Neural cell (in vitro differentiated cells): ENCODE measurements at regions not wholly inside any gene's neighbourhood (a gene's known extent, or its start where the extent isn't known, plus 50 kb on each side); places are given as distances from the start of the nearest gene placed in this dataset.

ENCODE experiments used
- H2AFZ ChIP-seq: fragments of 200-600, 300-800 bp; sonication (generic), shearing (Covaris generic); 2 replicates; pipeline ENCODE4 v1.6.0; 2014; ENCODE audit warnings: low read depth, mild to moderate bottlenecking, antibody characterized with exemption, low read length, moderate library complexity
- H3F3A ChIP-seq: fragments of 200-600 bp; shearing (Covaris generic); 2 replicates; pipeline ENCODE4 v1.6.1; 2016; ENCODE audit warnings: mild to moderate bottlenecking, moderate library complexity, mixed read lengths, antibody characterized with exemption, low read length; ENCODE audit not compliant: insufficient read depth, poor library complexity, severe bottlenecking
- H3K27ac ChIP-seq: fragments of 200-600, 300-800 bp; sonication (generic), shearing (Covaris generic); 2 replicates; pipeline ENCODE4 v1.5.1; 2014; ENCODE audit warnings: mild to moderate bottlenecking, low read length, moderate library complexity
- H3K27me3 ChIP-seq: fragments of 300-800, 200-600 bp; sonication (generic), shearing (Covaris generic); 2 replicates; pipeline ENCODE4 v1.6.0; 2014; ENCODE audit warnings: mild to moderate bottlenecking, low read depth, low read length, moderate library complexity; ENCODE audit not compliant: insufficient read depth
- H3K36me3 ChIP-seq: fragments of 300-800, 200-600 bp; sonication (generic), shearing (Covaris generic); 2 replicates; pipeline ENCODE4 v1.5.1; 2014; ENCODE audit warnings: mild to moderate bottlenecking, antibody characterized with exemption, low read length, moderate library complexity; ENCODE audit not compliant: insufficient read depth
- H3K4me2 ChIP-seq: fragments of 300-800, 200-600 bp; sonication (generic), shearing (Covaris generic); 2 replicates; pipeline ENCODE4 v1.6.0; 2014; ENCODE audit warnings: mild to moderate bottlenecking, low read length
- H3K4me3 ChIP-seq: fragments of 300-800, 200-600 bp; sonication (generic), shearing (Covaris generic); 2 replicates; pipeline ENCODE4 v1.5.1; 2014; ENCODE audit warnings: mild to moderate bottlenecking, low read length, moderate library complexity
- H3K79me2 ChIP-seq: fragments of 200-600 bp; shearing (Covaris generic); replicated peaks from 2 replicates; pipeline ENCODE4 v1.6.0; 2014; ENCODE audit warnings: mild to moderate bottlenecking, low read length, moderate library complexity; ENCODE audit not compliant: insufficient read depth
- H3K9ac ChIP-seq: fragments of 300-800, 200-600 bp; sonication (generic), shearing (Covaris generic); 2 replicates; pipeline ENCODE4 v1.6.1; 2016; ENCODE audit warnings: mild to moderate bottlenecking, low read length, mixed read lengths
- H3K9me2 ChIP-seq: fragments of 200-600 bp; shearing (Covaris generic); 2 replicates; pipeline ENCODE4 v1.6.1; 2016; ENCODE audit warnings: mild to moderate bottlenecking, low read length, mixed read lengths; ENCODE audit not compliant: insufficient read depth
- H3K9me3 ChIP-seq: fragments of 200-600, 300-800 bp; sonication (generic), shearing (Covaris generic); 2 replicates; pipeline ENCODE4 v1.6.1; 2016; ENCODE audit warnings: mild to moderate bottlenecking, mixed run types, low read length, moderate library complexity, mixed read lengths
- H4K20me1 ChIP-seq: fragments of 200-600 bp; shearing (Covaris generic); 2 replicates; pipeline ENCODE4 v1.6.1; 2016; ENCODE audit warnings: mild to moderate bottlenecking, mixed run types; ENCODE audit not compliant: insufficient read depth
- EP300 ChIP-seq: fragments of 450-650 bp; conservative IDR thresholded peaks from 2 replicates; pipeline ENCODE4 v1.6.1; 2014; ENCODE audit warnings: antibody characterized with exemption, mild to moderate bottlenecking, moderate library complexity; ENCODE audit not compliant: poor library complexity, severe bottlenecking
- EZH2 ChIP-seq: fragments of 200-600, 300-800 bp; shearing (Covaris generic), sonication (generic); IDR thresholded peaks from 2 replicates; pipeline ENCODE4 v1.6.1; 2014; ENCODE audit warnings: antibody characterized with exemption, low read length, borderline replicate concordance, mild to moderate bottlenecking; ENCODE audit not compliant: insufficient read depth, poor library complexity, severe bottlenecking
- MXI1 ChIP-seq: fragments of 450-650 bp; conservative IDR thresholded peaks from 2 replicates; pipeline ENCODE4 v1.6.1; 2014; ENCODE audit warnings: antibody characterized with exemption, mild to moderate bottlenecking; ENCODE audit not compliant: poor library complexity, severe bottlenecking
- POLR2AphosphoS5 ChIP-seq: IDR thresholded peaks from 2 replicates; pipeline ENCODE4 v1.6.1; 2012
- RAD21 ChIP-seq: fragments of 450-650 bp; conservative IDR thresholded peaks from 2 replicates; pipeline ENCODE4 v1.6.1; 2014; ENCODE audit warnings: antibody characterized with exemption, mild to moderate bottlenecking, moderate library complexity
- SMC3 ChIP-seq: fragments of 450-650 bp; conservative IDR thresholded peaks from 2 replicates; pipeline ENCODE4 v1.6.1; 2014; ENCODE audit warnings: antibody characterized with exemption, mild to moderate bottlenecking, moderate library complexity; ENCODE audit not compliant: poor library complexity
- TAF1 ChIP-seq: IDR thresholded peaks from 2 replicates; pipeline ENCODE4 v1.6.1; 2012; ENCODE audit warnings: low read depth
- TF ChIP-seq, protein P1 (sequence below): IDR thresholded peaks from 2 replicates; pipeline ENCODE4 v1.6.1; 2012; ENCODE audit warnings: borderline replicate concordance
- TF ChIP-seq, protein P2 (sequence below): fragments of 450-650 bp; IDR thresholded peaks from 2 replicates; pipeline ENCODE4 v1.5.1; 2014; ENCODE audit warnings: antibody characterized with exemption, mild to moderate bottlenecking, moderate library complexity; ENCODE audit not compliant: poor library complexity, severe bottlenecking

DNA sequence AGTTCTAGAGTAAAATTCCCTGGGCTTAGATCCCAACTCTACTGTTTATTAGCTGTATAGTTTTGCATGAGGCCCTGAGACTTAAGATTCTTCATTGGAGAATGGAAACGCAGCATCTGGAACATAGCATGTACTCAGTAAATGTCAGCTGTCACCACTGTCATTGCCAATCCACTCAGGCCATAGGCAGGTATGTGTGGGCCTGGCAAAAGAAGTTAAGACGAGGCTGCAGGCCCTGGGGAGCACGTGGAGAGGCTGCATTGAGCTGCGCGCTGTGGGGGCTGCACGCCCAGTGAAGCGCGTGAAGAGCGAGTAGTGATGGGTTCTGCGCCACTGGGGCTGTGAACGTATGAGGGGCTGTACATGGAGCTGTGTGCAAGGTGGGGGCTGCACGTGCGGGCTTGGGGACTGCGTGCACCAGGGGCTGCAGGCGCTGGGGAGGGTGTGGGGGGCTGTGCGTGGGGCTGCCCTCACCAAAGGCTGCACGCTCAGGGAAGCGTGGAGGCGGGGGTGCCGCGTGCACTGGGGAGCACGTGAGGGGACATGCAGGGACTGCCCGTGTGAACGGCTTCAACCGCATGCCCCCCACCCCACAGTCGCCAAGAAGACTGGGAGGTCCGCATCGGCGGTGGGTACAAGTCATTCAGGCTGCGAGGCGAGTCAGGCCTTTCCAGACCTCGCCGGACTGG, 85.5 kb downstream of the PRR15 start:
- H3K27me3 ChIP-seq, result no peaks in the 10 kb centered on the region
- H3K9me3 ChIP-seq, result no peaks in the 10 kb centered on the region
- H3K4me3 ChIP-seq, result no peak overlapping the region
- H3F3A ChIP-seq, result no peaks in the 10 kb centered on the region
- no peak overlapping the region for H3K4me2 ChIP-seq
- no peaks in the 10 kb centered on the region for H3K79me2 ChIP-seq
- no peak for TF ChIP-seq POLR2AphosphoS5
- TF ChIP-seq, protein P1, sequence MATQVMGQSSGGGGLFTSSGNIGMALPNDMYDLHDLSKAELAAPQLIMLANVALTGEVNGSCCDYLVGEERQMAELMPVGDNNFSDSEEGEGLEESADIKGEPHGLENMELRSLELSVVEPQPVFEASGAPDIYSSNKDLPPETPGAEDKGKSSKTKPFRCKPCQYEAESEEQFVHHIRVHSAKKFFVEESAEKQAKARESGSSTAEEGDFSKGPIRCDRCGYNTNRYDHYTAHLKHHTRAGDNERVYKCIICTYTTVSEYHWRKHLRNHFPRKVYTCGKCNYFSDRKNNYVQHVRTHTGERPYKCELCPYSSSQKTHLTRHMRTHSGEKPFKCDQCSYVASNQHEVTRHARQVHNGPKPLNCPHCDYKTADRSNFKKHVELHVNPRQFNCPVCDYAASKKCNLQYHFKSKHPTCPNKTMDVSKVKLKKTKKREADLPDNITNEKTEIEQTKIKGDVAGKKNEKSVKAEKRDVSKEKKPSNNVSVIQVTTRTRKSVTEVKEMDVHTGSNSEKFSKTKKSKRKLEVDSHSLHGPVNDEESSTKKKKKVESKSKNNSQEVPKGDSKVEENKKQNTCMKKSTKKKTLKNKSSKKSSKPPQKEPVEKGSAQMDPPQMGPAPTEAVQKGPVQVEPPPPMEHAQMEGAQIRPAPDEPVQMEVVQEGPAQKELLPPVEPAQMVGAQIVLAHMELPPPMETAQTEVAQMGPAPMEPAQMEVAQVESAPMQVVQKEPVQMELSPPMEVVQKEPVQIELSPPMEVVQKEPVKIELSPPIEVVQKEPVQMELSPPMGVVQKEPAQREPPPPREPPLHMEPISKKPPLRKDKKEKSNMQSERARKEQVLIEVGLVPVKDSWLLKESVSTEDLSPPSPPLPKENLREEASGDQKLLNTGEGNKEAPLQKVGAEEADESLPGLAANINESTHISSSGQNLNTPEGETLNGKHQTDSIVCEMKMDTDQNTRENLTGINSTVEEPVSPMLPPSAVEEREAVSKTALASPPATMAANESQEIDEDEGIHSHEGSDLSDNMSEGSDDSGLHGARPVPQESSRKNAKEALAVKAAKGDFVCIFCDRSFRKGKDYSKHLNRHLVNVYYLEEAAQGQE, result no peak
- TF ChIP-seq EP300, result no peak
- no peak for TF ChIP-seq MXI1
- TF ChIP-seq, protein P2, sequence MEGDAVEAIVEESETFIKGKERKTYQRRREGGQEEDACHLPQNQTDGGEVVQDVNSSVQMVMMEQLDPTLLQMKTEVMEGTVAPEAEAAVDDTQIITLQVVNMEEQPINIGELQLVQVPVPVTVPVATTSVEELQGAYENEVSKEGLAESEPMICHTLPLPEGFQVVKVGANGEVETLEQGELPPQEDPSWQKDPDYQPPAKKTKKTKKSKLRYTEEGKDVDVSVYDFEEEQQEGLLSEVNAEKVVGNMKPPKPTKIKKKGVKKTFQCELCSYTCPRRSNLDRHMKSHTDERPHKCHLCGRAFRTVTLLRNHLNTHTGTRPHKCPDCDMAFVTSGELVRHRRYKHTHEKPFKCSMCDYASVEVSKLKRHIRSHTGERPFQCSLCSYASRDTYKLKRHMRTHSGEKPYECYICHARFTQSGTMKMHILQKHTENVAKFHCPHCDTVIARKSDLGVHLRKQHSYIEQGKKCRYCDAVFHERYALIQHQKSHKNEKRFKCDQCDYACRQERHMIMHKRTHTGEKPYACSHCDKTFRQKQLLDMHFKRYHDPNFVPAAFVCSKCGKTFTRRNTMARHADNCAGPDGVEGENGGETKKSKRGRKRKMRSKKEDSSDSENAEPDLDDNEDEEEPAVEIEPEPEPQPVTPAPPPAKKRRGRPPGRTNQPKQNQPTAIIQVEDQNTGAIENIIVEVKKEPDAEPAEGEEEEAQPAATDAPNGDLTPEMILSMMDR, result no peak
- no peak for TF ChIP-seq SMC3
- no peak for TF ChIP-seq TAF1
- TF ChIP-seq RAD21, result no peak
- no peak for TF ChIP-seq EZH2
- H3K9ac ChIP-seq, result no peak overlapping the region
- no peaks in the 10 kb centered on the region for H3K9me2 ChIP-seq
- H2AFZ ChIP-seq, result no peak overlapping the region
- H3K36me3 ChIP-seq, result no peaks in the 10 kb centered on the region
- H3K27ac ChIP-seq, result no peak overlapping the region
- no peaks in the 10 kb centered on the region for H4K20me1 ChIP-seq

DNA sequence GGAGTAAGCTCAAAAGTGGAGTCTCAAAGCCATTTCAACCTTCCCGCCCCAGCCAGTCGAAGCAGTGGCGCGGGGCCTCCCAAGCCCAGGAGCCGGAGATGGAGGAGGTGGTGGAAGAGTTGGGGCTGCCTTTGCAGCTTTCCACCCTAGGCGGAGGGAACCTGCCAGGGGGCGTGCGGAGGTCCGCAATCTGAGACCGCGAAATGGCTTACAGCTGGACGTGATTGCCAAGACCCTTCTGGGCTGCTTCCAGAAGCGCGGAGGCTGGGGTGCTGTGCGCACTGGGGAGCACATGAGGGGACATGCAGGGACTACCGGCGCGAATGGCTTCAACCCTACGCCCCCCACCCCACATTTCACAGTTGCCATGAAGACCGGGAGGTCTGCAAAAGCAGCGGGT, 86.2 kb downstream of the PRR15 start:
- Histone ChIP-seq H4K20me1 (no peaks in the 10 kb centered on the region), H3K79me2 (no peaks in the 10 kb centered on the region), H3K4me3 (no peak overlapping the region), H3F3A (no peaks in the 10 kb centered on the region), H3K27ac (no peak overlapping the region), H3K9me2 (no peaks in the 10 kb centered on the region), H3K9me3 (no peaks in the 10 kb centered on the region), H2AFZ (no peak overlapping the region), H3K36me3 (no peaks in the 10 kb centered on the region), H3K9ac (no peak overlapping the region), H3K4me2 (no peak overlapping the region), H3K27me3 (no peaks in the 10 kb centered on the region)
- TF ChIP-seq SMC3 (no peak), POLR2AphosphoS5 (no peak), TAF1 (no peak), EZH2 (no peak), MXI1 (no peak), RAD21 (no peak), EP300 (no peak)
- TF ChIP-seq, protein P1, result no peak
- TF ChIP-seq, protein P2, result no peak
